K562 (cell line): ENCODE measurements at regions not wholly inside any gene's neighbourhood (a gene's known extent, or its start where the extent isn't known, plus 50 kb on each side); places are given as distances from the start of the nearest gene placed in this dataset.

Experiments
- HMG20B ChIP-seq: fragments of 250-450 bp; sonication (Bioruptor Pico); IDR thresholded peaks from 2 replicates; pipeline ENCODE4 v1.5.0; 2021; ENCODE audit warnings: mild to moderate bottlenecking
- KLF13 ChIP-seq: fragments of 450-650 bp; IDR thresholded peaks from 2 replicates; pipeline ENCODE4 v1.6.1; 2016; ENCODE audit warnings: missing genetic modification characterization, low read depth, mild to moderate bottlenecking, missing compliant biosample characterization, moderate library complexity, borderline replicate concordance
- RBM17 ChIP-seq: fragments of 200-400 bp; formaldehyde crosslinking; IDR thresholded peaks from 2 replicates; pipeline ENCODE4 v1.6.1; 2017; ENCODE audit warnings: low read depth, mild to moderate bottlenecking, low read length, borderline replicate concordance
- SAFB2 ChIP-seq: fragments of 200-400 bp; formaldehyde crosslinking; IDR thresholded peaks from 2 replicates; pipeline ENCODE4 v1.6.1; 2018; ENCODE audit warnings: borderline replicate concordance, low read length, low read depth, moderate library complexity; ENCODE audit not compliant: severe bottlenecking
- ZFP30 ChIP-seq: fragments of 250-450 bp; sonication (Bioruptor Pico); IDR thresholded peaks from 2 replicates; pipeline ENCODE4 v1.8.0; 2022; ENCODE audit warnings: moderate library complexity, mild to moderate bottlenecking, inconsistent platforms, borderline replicate concordance
- ZNF133 ChIP-seq: fragments of 250-450 bp; sonication (Bioruptor Pico); IDR thresholded peaks from 2 replicates; pipeline ENCODE4 v1.4.0; 2020; ENCODE audit warnings: mild to moderate bottlenecking
- ZNF24 ChIP-seq: fragments of 450-650 bp; IDR thresholded peaks from 2 replicates; pipeline ENCODE4 v1.6.1; 2016
- ZNF584 ChIP-seq: fragments of 200-800 bp; sonication (Bioruptor generic); IDR thresholded peaks from 2 replicates; pipeline ENCODE4 v1.6.1; 2016; ENCODE audit warnings: low read depth, mild to moderate bottlenecking, missing genetic modification characterization, missing compliant biosample characterization
- TF ChIP-seq, protein P1 (sequence below): sonication (generic); formaldehyde crosslinking; IDR thresholded peaks from 2 replicates; pipeline ENCODE4 v1.8.0; 2022; ENCODE audit warnings: mild to moderate bottlenecking, missing genetic modification reagents
- TF ChIP-seq, protein P2 (sequence below): fragments of 250-450 bp; sonication (Bioruptor Pico); IDR thresholded peaks from 2 replicates; pipeline ENCODE4 v1.8.0; 2021; ENCODE audit warnings: moderate library complexity, mild to moderate bottlenecking, inconsistent platforms
- TF ChIP-seq, protein P3 (sequence below): fragments of 450-650 bp; IDR thresholded peaks from 2 replicates; pipeline ENCODE4 v1.6.1; 2018; ENCODE audit not compliant: partially characterized antibody
- TF ChIP-seq, protein P4 (sequence below): conservative IDR thresholded peaks from 2 replicates; pipeline ENCODE4 v1.6.1; 2011; ENCODE audit warnings: low read depth, mild to moderate bottlenecking, low read length; ENCODE audit not compliant: control insufficient read depth

DNA sequence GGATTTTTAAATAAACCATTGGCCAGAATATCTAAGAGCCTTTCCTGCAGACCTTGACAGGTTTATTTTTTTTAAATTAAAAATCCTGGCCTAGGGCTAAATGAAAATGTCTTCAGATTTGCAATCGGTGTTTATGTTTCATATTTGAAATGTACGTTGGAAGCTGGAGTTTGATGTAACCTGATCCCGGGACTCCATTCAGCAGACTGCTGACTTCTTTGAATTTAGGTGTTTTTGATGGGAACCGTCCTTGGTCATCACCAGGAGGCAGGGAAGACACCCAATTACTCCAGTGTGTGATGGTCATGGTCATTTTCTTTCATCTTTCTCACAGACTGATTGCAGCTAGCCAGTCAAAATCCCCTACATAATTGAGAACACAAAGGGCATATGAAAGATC is 60.1 kb upstream of the BRINP1 start (continued):
- TF ChIP-seq ZFP30 (CRISPR knock-in tag) (no peak), KLF13 (no peak), RBM17 (no peak), ZNF584 (CRISPR knock-in tag) (no peak), HMG20B (CRISPR knock-in tag) (no peak), SAFB2 (no peak), ZNF133 (no peak), ZNF24 (no peak)
- TF ChIP-seq, protein P1, sequence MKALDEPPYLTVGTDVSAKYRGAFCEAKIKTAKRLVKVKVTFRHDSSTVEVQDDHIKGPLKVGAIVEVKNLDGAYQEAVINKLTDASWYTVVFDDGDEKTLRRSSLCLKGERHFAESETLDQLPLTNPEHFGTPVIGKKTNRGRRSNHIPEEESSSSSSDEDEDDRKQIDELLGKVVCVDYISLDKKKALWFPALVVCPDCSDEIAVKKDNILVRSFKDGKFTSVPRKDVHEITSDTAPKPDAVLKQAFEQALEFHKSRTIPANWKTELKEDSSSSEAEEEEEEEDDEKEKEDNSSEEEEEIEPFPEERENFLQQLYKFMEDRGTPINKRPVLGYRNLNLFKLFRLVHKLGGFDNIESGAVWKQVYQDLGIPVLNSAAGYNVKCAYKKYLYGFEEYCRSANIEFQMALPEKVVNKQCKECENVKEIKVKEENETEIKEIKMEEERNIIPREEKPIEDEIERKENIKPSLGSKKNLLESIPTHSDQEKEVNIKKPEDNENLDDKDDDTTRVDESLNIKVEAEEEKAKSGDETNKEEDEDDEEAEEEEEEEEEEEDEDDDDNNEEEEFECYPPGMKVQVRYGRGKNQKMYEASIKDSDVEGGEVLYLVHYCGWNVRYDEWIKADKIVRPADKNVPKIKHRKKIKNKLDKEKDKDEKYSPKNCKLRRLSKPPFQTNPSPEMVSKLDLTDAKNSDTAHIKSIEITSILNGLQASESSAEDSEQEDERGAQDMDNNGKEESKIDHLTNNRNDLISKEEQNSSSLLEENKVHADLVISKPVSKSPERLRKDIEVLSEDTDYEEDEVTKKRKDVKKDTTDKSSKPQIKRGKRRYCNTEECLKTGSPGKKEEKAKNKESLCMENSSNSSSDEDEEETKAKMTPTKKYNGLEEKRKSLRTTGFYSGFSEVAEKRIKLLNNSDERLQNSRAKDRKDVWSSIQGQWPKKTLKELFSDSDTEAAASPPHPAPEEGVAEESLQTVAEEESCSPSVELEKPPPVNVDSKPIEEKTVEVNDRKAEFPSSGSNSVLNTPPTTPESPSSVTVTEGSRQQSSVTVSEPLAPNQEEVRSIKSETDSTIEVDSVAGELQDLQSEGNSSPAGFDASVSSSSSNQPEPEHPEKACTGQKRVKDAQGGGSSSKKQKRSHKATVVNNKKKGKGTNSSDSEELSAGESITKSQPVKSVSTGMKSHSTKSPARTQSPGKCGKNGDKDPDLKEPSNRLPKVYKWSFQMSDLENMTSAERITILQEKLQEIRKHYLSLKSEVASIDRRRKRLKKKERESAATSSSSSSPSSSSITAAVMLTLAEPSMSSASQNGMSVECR: no peak
- TF ChIP-seq, protein P2, sequence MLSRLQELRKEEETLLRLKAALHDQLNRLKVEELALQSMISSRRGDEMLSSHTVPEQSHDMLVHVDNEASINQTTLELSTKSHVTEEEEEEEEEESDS (CRISPR knock-in tag): no peak
- TF ChIP-seq, protein P3, sequence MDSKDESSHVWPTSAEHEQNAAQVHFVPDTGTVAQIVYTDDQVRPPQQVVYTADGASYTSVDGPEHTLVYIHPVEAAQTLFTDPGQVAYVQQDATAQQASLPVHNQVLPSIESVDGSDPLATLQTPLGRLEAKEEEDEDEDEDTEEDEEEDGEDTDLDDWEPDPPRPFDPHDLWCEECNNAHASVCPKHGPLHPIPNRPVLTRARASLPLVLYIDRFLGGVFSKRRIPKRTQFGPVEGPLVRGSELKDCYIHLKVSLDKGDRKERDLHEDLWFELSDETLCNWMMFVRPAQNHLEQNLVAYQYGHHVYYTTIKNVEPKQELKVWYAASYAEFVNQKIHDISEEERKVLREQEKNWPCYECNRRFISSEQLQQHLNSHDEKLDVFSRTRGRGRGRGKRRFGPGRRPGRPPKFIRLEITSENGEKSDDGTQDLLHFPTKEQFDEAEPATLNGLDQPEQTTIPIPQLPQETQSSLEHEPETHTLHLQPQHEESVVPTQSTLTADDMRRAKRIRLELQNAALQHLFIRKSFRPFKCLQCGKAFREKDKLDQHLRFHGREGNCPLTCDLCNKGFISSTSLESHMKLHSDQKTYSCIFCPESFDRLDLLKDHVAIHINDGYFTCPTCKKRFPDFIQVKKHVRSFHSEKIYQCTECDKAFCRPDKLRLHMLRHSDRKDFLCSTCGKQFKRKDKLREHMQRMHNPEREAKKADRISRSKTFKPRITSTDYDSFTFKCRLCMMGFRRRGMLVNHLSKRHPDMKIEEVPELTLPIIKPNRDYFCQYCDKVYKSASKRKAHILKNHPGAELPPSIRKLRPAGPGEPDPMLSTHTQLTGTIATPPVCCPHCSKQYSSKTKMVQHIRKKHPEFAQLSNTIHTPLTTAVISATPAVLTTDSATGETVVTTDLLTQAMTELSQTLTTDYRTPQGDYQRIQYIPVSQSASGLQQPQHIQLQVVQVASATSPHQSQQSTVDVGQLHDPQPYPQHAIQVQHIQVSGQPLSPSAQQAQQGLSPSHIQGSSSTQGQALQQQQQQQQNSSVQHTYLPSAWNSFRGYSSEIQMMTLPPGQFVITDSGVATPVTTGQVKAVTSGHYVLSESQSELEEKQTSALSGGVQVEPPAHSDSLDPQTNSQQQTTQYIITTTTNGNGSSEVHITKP: no peak
- TF ChIP-seq, protein P4, sequence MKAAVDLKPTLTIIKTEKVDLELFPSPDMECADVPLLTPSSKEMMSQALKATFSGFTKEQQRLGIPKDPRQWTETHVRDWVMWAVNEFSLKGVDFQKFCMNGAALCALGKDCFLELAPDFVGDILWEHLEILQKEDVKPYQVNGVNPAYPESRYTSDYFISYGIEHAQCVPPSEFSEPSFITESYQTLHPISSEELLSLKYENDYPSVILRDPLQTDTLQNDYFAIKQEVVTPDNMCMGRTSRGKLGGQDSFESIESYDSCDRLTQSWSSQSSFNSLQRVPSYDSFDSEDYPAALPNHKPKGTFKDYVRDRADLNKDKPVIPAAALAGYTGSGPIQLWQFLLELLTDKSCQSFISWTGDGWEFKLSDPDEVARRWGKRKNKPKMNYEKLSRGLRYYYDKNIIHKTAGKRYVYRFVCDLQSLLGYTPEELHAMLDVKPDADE: no peak
